Natural killer cell (primary cell): ENCODE measurements at regions not wholly inside any gene's neighbourhood (a gene's known extent, or its start where the extent isn't known, plus 50 kb on each side); places are given as distances from the start of the nearest gene placed in this dataset.

Experiments used
- ATAC-seq, 3 donors: fragments of 150-1000 bp in 2 of 3; fragments of 200-7000 bp in 1 of 3; cut with Tn5 transposase; 1 replicate in 1 of 3; 2 replicates in 2 of 3; pipeline ENCODE4 v1.10.0; 2021; ENCODE audit warnings: mild to moderate bottlenecking in 2 of 3, moderate library complexity in 2 of 3
- DNase-seq, 2 donors: peaks; one replicate each; pipeline versions ENCODE4 v3.0.0 to v3.0.0-alpha.2; 2013 to 2021; ENCODE audit warnings: mixed read lengths in 1 of 2
- H3K27ac ChIP-seq: one replicate; pipeline ENCODE4 v1.5.1; 2013; ENCODE audit warnings: mild to moderate bottlenecking, low read length
- H3K27me3 ChIP-seq: one replicate; pipeline ENCODE4 v1.6.1; 2013; ENCODE audit warnings: low read length; ENCODE audit not compliant: control insufficient read depth, insufficient read depth
- H3K36me3 ChIP-seq: one replicate; pipeline ENCODE4 v1.6.1; 2013; ENCODE audit warnings: low read length; ENCODE audit not compliant: control insufficient read depth, insufficient read depth
- H3K4me1 ChIP-seq: one replicate; pipeline ENCODE4 v1.6.1; 2013; ENCODE audit warnings: low read length; ENCODE audit not compliant: control insufficient read depth, insufficient read depth
- H3K4me3 ChIP-seq: one replicate; pipeline ENCODE4 v1.5.1; 2013; ENCODE audit warnings: low read length
- H3K9me3 ChIP-seq: one replicate; pipeline ENCODE4 v1.6.1; 2013; ENCODE audit warnings: low read length; ENCODE audit not compliant: control insufficient read depth, insufficient read depth
- H3K27ac Mint-ChIP-seq, 2 donors: one replicate each; pipeline ENCODE4 v1.8.0; 2022; ENCODE audit warnings: mild to moderate bottlenecking in 2 of 2, mixed read lengths in 2 of 2, moderate library complexity in 1 of 2
- H3K27me3 Mint-ChIP-seq, 2 donors: one replicate each; pipeline ENCODE4 v1.8.0; 2022; ENCODE audit warnings: low read depth in 2 of 2, mixed read lengths in 2 of 2
- H3K36me3 Mint-ChIP-seq: one replicate; pipeline ENCODE4 v1.8.0; 2022; ENCODE audit warnings: mixed read lengths
- H3K4me1 Mint-ChIP-seq, 2 donors: one replicate each; pipeline ENCODE4 v1.8.0; 2022; ENCODE audit warnings: mixed read lengths in 2 of 2
- H3K4me3 Mint-ChIP-seq: one replicate; pipeline ENCODE4 v1.8.0; 2022; ENCODE audit warnings: mild to moderate bottlenecking, moderate library complexity, mixed read lengths
- H3K9me3 Mint-ChIP-seq, 2 donors: one replicate each; pipeline ENCODE4 v1.8.0; 2022; ENCODE audit warnings: mixed read lengths in 2 of 2
- CTCF ChIP-seq: fragments of 200-600 bp; IDR thresholded peaks from one replicate; pipeline ENCODE4 v1.8.0; 2022; ENCODE audit warnings: antibody characterized with exemption
- WGBS: methylation state at CpG from one replicate; pipeline ENCODE4 v1.1.7; 2013; ENCODE audit warnings: missing lambda C conversion rate; ENCODE audit not compliant: insufficient coverage; 5-methylcytosine and 5-hydroxymethylcytosine counted together
- intact Hi-C: fragments of 100-400 bp; cut with micrococcal nuclease; formaldehyde crosslinking; loops from one replicate; pipeline ENCODE4 v1.14.2; 2022

- Histone ChIP-seq H3K4me3 (no peak overlapping the region), H3K27me3 (no peaks in the 10 kb centered on the region), H3K27ac (no peak overlapping the region), H3K36me3 (no peaks in the 10 kb centered on the region), H3K9me3 (no peaks in the 10 kb centered on the region), H3K4me1 (no peaks in the 10 kb centered on the region)
- DNase-seq: no peak
- Mint-ChIP-seq H3K4me1 (no peaks in the 10 kb centered on the region), H3K9me3 (peaks cover 0 to 5% of the 10 kb centered on the region in 2 donors), H3K36me3 (no peaks in the 10 kb centered on the region), H3K27me3 (peaks cover 0 to 6% of the 10 kb centered on the region in 2 donors), H3K27ac (no peak overlapping the region), H3K4me3 (no peak overlapping the region)
- ATAC-seq: no peak
- WGBS: 66% methylated on average over 2 of the region's 2 CpGs
- intact Hi-C loops: no loop called here
- no peak for TF ChIP-seq CTCF
These were observed 193.1 kb downstream of the SIM1 start for GRCh38 chr6:100271625-100272024.

GRCh38 chr6:100271202-100271601, 193.5 kb downstream of the SIM1 start:
- H3K27ac ChIP-seq: no peak overlapping the region
- Mint-ChIP-seq H3K27ac (no peak overlapping the region), H3K4me3 (no peak overlapping the region), H3K27me3 (peaks cover 0 to 6% of the 10 kb centered on the region in 2 donors), H3K9me3 (peaks cover 0 to 5% of the 10 kb centered on the region in 2 donors), H3K36me3 (no peaks in the 10 kb centered on the region), H3K4me1 (no peaks in the 10 kb centered on the region)
- no peaks in the 10 kb centered on the region for H3K27me3 ChIP-seq
- TF ChIP-seq CTCF: no peak
- no peaks in the 10 kb centered on the region for H3K36me3 ChIP-seq
- no peak overlapping the region for H3K4me3 ChIP-seq
- 85% methylated on average over 4 of the region's 5 CpGs for WGBS
- H3K9me3 ChIP-seq: no peaks in the 10 kb centered on the region
- intact Hi-C loops: no loop called here
- no peak for ATAC-seq
- no peaks in the 10 kb centered on the region for H3K4me1 ChIP-seq
- DNase-seq: no peak

GRCh38 chr6:100269189-100269588, 195.5 kb downstream of the SIM1 start:
- Histone ChIP-seq H3K9me3 (no peaks in the 10 kb centered on the region), H3K27ac (no peak overlapping the region), H3K36me3 (no peaks in the 10 kb centered on the region), H3K4me3 (no peak overlapping the region), H3K27me3 (no peaks in the 10 kb centered on the region), H3K4me1 (no peaks in the 10 kb centered on the region)
- H3K27me3 Mint-ChIP-seq: peaks cover 0 to 6% of the 10 kb centered on the region in 2 donors
- no peaks in the 10 kb centered on the region for H3K36me3 Mint-ChIP-seq
- DNase-seq (no peak), ATAC-seq (no peak)
- no peaks in the 10 kb centered on the region for H3K4me1 Mint-ChIP-seq
- whole genome bisulfite sequencing: 100% methylated on average over 2 of the region's 2 CpGs
- H3K27ac Mint-ChIP-seq: no peak overlapping the region
- TF ChIP-seq CTCF: no peak
- H3K4me3 Mint-ChIP-seq: no peak overlapping the region
- intact Hi-C loops: no loop called here
- H3K9me3 Mint-ChIP-seq: peaks cover 0 to 5% of the 10 kb centered on the region in 2 donors

GRCh38 chr6:100268326-100268725, 196.4 kb downstream of the SIM1 start:
- no peaks in the 10 kb centered on the region for H3K36me3 ChIP-seq
- ATAC-seq (no peak), DNase-seq (no peak)
- Mint-ChIP-seq H3K4me1 (no peaks in the 10 kb centered on the region), H3K27ac (no peak overlapping the region), H3K9me3 (peaks cover 0 to 5% of the 10 kb centered on the region in 2 donors), H3K27me3 (peaks cover 1 to 6% of the 10 kb centered on the region in 2 donors), H3K4me3 (no peak overlapping the region), H3K36me3 (no peaks in the 10 kb centered on the region)
- no peaks in the 10 kb centered on the region for H3K4me1 ChIP-seq
- no peak for TF ChIP-seq CTCF
- 94% methylated on average over 2 of the region's 4 CpGs for WGBS
- no peaks in the 10 kb centered on the region for H3K27me3 ChIP-seq
- H3K27ac ChIP-seq: no peak overlapping the region
- no peaks in the 10 kb centered on the region for H3K9me3 ChIP-seq
- H3K4me3 ChIP-seq: no peak overlapping the region
- intact Hi-C loops: no loop called here
